Inflammatory macrophage (primary cell): ENCODE measurements at regions not wholly inside any gene's neighbourhood (a gene's known extent, or its start where the extent isn't known, plus 50 kb on each side); places are given as distances from the start of the nearest gene placed in this dataset.
"Not testable (repeated sequence)": the region's sequence is repeated elsewhere in the genome, so short reads cannot be mapped to it uniquely, and the experiment has no call there.

Source experiments
- DNase-seq, 2 donors: peaks; one replicate each; pipeline ENCODE4 v3.0.0-alpha.2; 2020 to 2022

GRCh38 chr7:114175125-114175524 is 239.5 kb upstream of the FOXP2 start:
- DNase-seq: no peak

GRCh38 chr7:114173170-114173890 is 241.3 kb upstream of the FOXP2 start:
- no peak for DNase-seq

GRCh38 chr7:114169389-114169788 is 245.2 kb upstream of the FOXP2 start:
- DNase-seq: not testable (repeated sequence)

GRCh38 chr7:114160925-114161324 is 242.1 kb upstream of the PPP1R3A start:
- no peak for DNase-seq

- DNase-seq: no peak
These were observed 240.0 kb upstream of the PPP1R3A start for GRCh38 chr7:114158854-114159253.

GRCh38 chr7:114158275-114158674 is 239.5 kb upstream of the PPP1R3A start:
- no peak for DNase-seq

GRCh38 chr7:114156178-114156577 is 237.4 kb upstream of the PPP1R3A start:
- DNase-seq: no peak

- no peak for DNase-seq
These were observed 236.6 kb upstream of the PPP1R3A start for GRCh38 chr7:114155116-114156110.

- DNase-seq: no peak
These were observed 234.9 kb upstream of the PPP1R3A start for GRCh38 chr7:114153700-114154099.

GRCh38 chr7:114152314-114152938 is 233.6 kb upstream of the PPP1R3A start:
- DNase-seq: no peak

- no peak for DNase-seq
These were observed 233.0 kb upstream of the PPP1R3A start for GRCh38 chr7:114151777-114152176.

GRCh38 chr7:114150689-114151088 is 231.9 kb upstream of the PPP1R3A start:
- no peak for DNase-seq

- peak in 1 of 2 donors; percentile 24 for DNase-seq
These were observed 230.0 kb upstream of the PPP1R3A start for GRCh38 chr7:114148779-114149178.

GRCh38 chr7:114141415-114141814 is 222.6 kb upstream of the PPP1R3A start:
- no peak for DNase-seq

- DNase-seq: no peak
These were observed 221.8 kb upstream of the PPP1R3A start for GRCh38 chr7:114140561-114140960.

GRCh38 chr7:114139690-114140089 is 220.9 kb upstream of the PPP1R3A start:
- not testable (repeated sequence) for DNase-seq

GRCh38 chr7:114138587-114138986 is 219.8 kb upstream of the PPP1R3A start:
- no peak for DNase-seq

GRCh38 chr7:114133717-114134116 is 214.9 kb upstream of the PPP1R3A start:
- DNase-seq: no peak

GRCh38 chr7:114130866-114131265 is 212.1 kb upstream of the PPP1R3A start:
- DNase-seq: no peak

GRCh38 chr7:114128880-114129279 is 210.1 kb upstream of the PPP1R3A start:
- no peak for DNase-seq

- DNase-seq: no peak
These were observed 207.3 kb upstream of the PPP1R3A start for GRCh38 chr7:114126095-114126494.

GRCh38 chr7:114112806-114113205 is 194.0 kb upstream of the PPP1R3A start:
- no peak for DNase-seq

GRCh38 chr7:114110666-114111065 is 191.9 kb upstream of the PPP1R3A start:
- DNase-seq: no peak
